CD4-positive, alpha-beta T cell treated with Interferon alpha-2 for 1 hour (primary cell): ENCODE measurements at regions not wholly inside any gene's neighbourhood (a gene's known extent, or its start where the extent isn't known, plus 50 kb on each side); places are given as distances from the start of the nearest gene placed in this dataset.

Experiments
- DNase-seq, 2 donors: peaks; one replicate each; pipeline ENCODE4 v3.0.0-alpha.2; 2020 to 2022

- no peak for DNase-seq
These were observed 124.6 kb upstream of the BCL2L14 start for GRCh38 chr12:11946161-11946560.

GRCh38 chr12:11947213-11947612, 123.5 kb upstream of the BCL2L14 start:
- DNase-seq = no peak

GRCh38 chr12:11949738-11950411, 120.9 kb upstream of the BCL2L14 start:
- DNase-seq = no peak

GRCh38 chr12:11951209-11951608, 119.5 kb upstream of the BCL2L14 start:
- no peak for DNase-seq

- no peak for DNase-seq
These were observed 117.2 kb upstream of the BCL2L14 start for GRCh38 chr12:11953523-11953922.

- DNase-seq = no peak
These were observed 116.6 kb upstream of the BCL2L14 start for GRCh38 chr12:11954181-11954580.

GRCh38 chr12:11958221-11959091, 112.3 kb upstream of the BCL2L14 start:
- no peak for DNase-seq

GRCh38 chr12:11959117-11959823, 111.5 kb upstream of the BCL2L14 start:
- DNase-seq = no peak

GRCh38 chr12:11960646-11961045, 110.1 kb upstream of the BCL2L14 start:
- DNase-seq = no peak

GRCh38 chr12:11961686-11962085, 109.1 kb upstream of the BCL2L14 start:
- no peak for DNase-seq

GRCh38 chr12:11962860-11963259, 107.9 kb upstream of the BCL2L14 start:
- no peak for DNase-seq

GRCh38 chr12:11963841-11964471, 106.8 kb upstream of the BCL2L14 start:
- DNase-seq = no peak

GRCh38 chr12:11965258-11965910, 105.4 kb upstream of the BCL2L14 start:
- no peak for DNase-seq

GRCh38 chr12:11967376-11968047, 103.2 kb upstream of the BCL2L14 start:
- no peak for DNase-seq

GRCh38 chr12:11968048-11968383, 102.7 kb upstream of the BCL2L14 start:
- no peak for DNase-seq

GRCh38 chr12:11968516-11968915, 102.2 kb upstream of the BCL2L14 start:
- DNase-seq = no peak

GRCh38 chr12:11969437-11970154, 101.1 kb upstream of the BCL2L14 start:
- no peak for DNase-seq

GRCh38 chr12:11970155-11970520, 100.6 kb upstream of the BCL2L14 start:
- no peak for DNase-seq

- DNase-seq = no peak
These were observed 97.3 kb upstream of the BCL2L14 start for GRCh38 chr12:11973396-11973795.

- no peak for DNase-seq
These were observed 94.7 kb upstream of the BCL2L14 start for GRCh38 chr12:11976005-11976404.

- no peak for DNase-seq
These were observed 91.9 kb upstream of the BCL2L14 start for GRCh38 chr12:11978726-11979384.
